ENCODE measurements at regions not wholly inside any gene's neighbourhood (a gene's known extent, or its start where the extent isn't known, plus 50 kb on each side); places are given as distances from the start of the nearest gene placed in this dataset.
"Not testable (repeated sequence)": the region's sequence is repeated elsewhere in the genome, so short reads cannot be mapped to it uniquely, and the experiment has no call there.

- H3K27me3 ChIP-seq (replicated peaks; ENCODE audit: control insufficient read depth, insufficient read depth, low read length), result no peaks in the 10 kb centered on the region
- no peaks in the 10 kb centered on the region for H3K4me1 ChIP-seq (ENCODE audit: control insufficient read depth, insufficient read depth, low read length)
- H3K36me3 ChIP-seq (ENCODE audit: control insufficient read depth, insufficient read depth, low read length, severe bottlenecking), result no peaks in the 10 kb centered on the region
- no peak overlapping the region for H3K4me3 ChIP-seq (ENCODE audit: low read length)
- H3K9ac ChIP-seq (ENCODE audit: low read length), result no peak overlapping the region
- no peaks in the 10 kb centered on the region for H3K9me3 ChIP-seq (ENCODE audit: control insufficient read depth, low read length)
- DNase-seq (ENCODE audit: low read depth), result no peak
These were observed 1233.6 kb upstream of the TMEFF2 start for GRCh38 chr2:193428336-193428818.

DNA sequence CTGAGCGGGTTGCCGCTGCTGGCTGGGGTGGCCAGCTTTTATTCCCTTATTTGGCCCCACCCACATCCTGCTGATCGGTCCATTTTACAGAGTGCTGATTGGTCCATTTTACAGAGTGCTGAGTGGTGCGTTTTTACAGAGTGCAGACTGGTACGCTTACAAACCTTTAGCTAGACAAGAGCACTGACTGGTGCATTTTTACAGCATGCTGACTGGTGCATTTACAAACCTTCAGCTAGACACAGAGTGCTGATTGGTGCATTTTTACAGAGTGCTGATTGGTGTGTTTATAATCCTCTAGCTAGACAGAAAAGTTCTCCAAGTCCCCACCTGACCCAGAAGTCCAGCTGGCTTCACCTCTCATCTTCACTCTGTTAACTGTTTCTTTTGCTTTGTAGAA is 1217.6 kb upstream of the TMEFF2 start:
- not testable (repeated sequence) for H3K27me3 ChIP-seq (replicated peaks; ENCODE audit: control insufficient read depth, insufficient read depth, low read length); H3K9ac ChIP-seq (ENCODE audit: low read length); DNase-seq (ENCODE audit: low read depth); H3K36me3 ChIP-seq (ENCODE audit: control insufficient read depth, insufficient read depth, low read length, severe bottlenecking); H3K4me1 ChIP-seq (ENCODE audit: control insufficient read depth, insufficient read depth, low read length); H3K4me3 ChIP-seq (ENCODE audit: low read length)
- H3K9me3 ChIP-seq (ENCODE audit: control insufficient read depth, low read length), result peaks cover 13% of the 10 kb centered on the region

DNA sequence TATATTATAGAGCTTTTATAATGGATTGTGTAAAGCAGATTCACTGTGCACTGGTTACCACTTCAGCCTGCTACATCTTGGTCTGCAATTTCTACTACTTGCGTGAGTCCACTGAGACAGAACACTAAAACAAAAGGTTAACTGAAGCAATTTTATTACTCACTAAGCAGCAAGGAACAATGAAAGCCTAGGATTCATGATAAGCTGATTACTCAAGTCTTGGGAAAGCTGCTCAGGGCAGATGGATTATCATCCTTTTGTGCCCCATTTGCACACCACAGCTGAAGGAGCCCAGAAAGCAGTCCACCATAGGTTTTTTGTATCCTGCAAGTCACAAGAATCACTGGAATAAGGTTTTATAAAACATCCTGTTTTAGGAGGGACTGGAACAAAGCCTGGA is 1215.2 kb upstream of the TMEFF2 start:
- H3K36me3 ChIP-seq (ENCODE audit: control insufficient read depth, insufficient read depth, low read length, severe bottlenecking), result no peaks in the 10 kb centered on the region
- no peaks in the 10 kb centered on the region for H3K4me1 ChIP-seq (ENCODE audit: control insufficient read depth, insufficient read depth, low read length)
- H3K4me3 ChIP-seq (ENCODE audit: low read length), result no peak overlapping the region
- H3K9me3 ChIP-seq (ENCODE audit: control insufficient read depth, low read length), result no peaks in the 10 kb centered on the region
- no peak for DNase-seq (ENCODE audit: low read depth)
- H3K9ac ChIP-seq (ENCODE audit: low read length), result no peak overlapping the region
- no peaks in the 10 kb centered on the region for H3K27me3 ChIP-seq (replicated peaks; ENCODE audit: control insufficient read depth, insufficient read depth, low read length)

DNA sequence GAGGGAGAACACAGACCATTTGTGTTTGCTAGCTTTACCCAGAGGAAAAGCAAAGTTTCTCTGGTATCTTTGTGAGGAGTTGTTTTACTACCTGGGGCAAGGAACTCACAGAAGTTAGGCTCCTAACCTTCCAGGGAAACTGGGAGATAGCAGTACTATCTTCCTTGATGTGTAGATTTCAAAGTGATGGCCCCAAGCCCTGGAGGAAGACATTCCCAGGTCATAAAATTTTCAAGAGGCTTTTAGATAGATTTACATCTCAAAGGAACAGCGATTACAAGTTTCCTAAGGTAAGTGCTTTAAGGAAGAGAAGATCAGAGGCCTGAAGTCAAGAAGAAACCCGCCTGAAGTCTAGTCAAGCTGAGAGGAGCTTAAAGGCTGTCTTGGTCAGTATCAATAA is 1187.8 kb upstream of the TMEFF2 start:
- H3K36me3 ChIP-seq (ENCODE audit: control insufficient read depth, insufficient read depth, low read length, severe bottlenecking), result no peaks in the 10 kb centered on the region
- no peaks in the 10 kb centered on the region for H3K4me1 ChIP-seq (ENCODE audit: control insufficient read depth, insufficient read depth, low read length)
- no peaks in the 10 kb centered on the region for H3K27me3 ChIP-seq (replicated peaks; ENCODE audit: control insufficient read depth, insufficient read depth, low read length)
- H3K4me3 ChIP-seq (ENCODE audit: low read length), result no peak overlapping the region
- no peak overlapping the region for H3K9ac ChIP-seq (ENCODE audit: low read length)
- H3K9me3 ChIP-seq (ENCODE audit: control insufficient read depth, low read length), result no peaks in the 10 kb centered on the region
- no peak for DNase-seq (ENCODE audit: low read depth)

- Histone ChIP-seq H3K4me1 (ENCODE audit: control insufficient read depth, insufficient read depth, low read length) (no peaks in the 10 kb centered on the region), H3K9me3 (ENCODE audit: control insufficient read depth, low read length) (no peaks in the 10 kb centered on the region), H3K27me3 (replicated peaks; ENCODE audit: control insufficient read depth, insufficient read depth, low read length) (no peaks in the 10 kb centered on the region), H3K9ac (ENCODE audit: low read length) (no peak overlapping the region), H3K36me3 (ENCODE audit: control insufficient read depth, insufficient read depth, low read length, severe bottlenecking) (no peaks in the 10 kb centered on the region), H3K4me3 (ENCODE audit: low read length) (no peak overlapping the region)
- DNase-seq (ENCODE audit: low read depth), result no peak
These were observed 1183.1 kb upstream of the TMEFF2 start for GRCh38 chr2:193377789-193378188.

GRCh38 chr2:193373120-193373519 is 1178.4 kb upstream of the TMEFF2 start:
- H3K4me3 ChIP-seq (ENCODE audit: low read length), result no peak overlapping the region
- no peaks in the 10 kb centered on the region for H3K4me1 ChIP-seq (ENCODE audit: control insufficient read depth, insufficient read depth, low read length)
- no peaks in the 10 kb centered on the region for H3K36me3 ChIP-seq (ENCODE audit: control insufficient read depth, insufficient read depth, low read length, severe bottlenecking)
- no peaks in the 10 kb centered on the region for H3K27me3 ChIP-seq (replicated peaks; ENCODE audit: control insufficient read depth, insufficient read depth, low read length)
- no peaks in the 10 kb centered on the region for H3K9me3 ChIP-seq (ENCODE audit: control insufficient read depth, low read length)
- H3K9ac ChIP-seq (ENCODE audit: low read length), result no peak overlapping the region
- DNase-seq (ENCODE audit: low read depth), result no peak

DNA sequence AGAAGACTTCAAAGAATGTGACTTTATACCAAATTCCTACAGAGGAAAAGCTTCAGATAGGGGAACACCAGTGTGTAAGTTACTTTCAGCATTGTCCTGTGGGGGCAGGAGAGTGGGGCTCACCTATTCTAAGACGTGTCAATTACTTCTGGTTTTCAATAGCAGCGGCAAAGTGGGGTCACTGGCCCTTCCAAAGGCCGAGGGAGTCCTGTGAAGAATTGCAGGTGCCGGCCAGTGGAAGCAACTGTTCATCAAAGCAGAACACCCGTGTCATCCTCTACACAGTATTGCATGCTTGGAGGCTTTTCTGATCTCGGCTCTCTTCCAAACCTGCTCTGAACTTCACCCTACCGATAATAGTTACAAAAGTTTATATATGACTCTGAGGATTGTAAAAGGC is 1176.5 kb upstream of the TMEFF2 start:
- no peak for DNase-seq (ENCODE audit: low read depth)

GRCh38 chr2:193368615-193369014 is 1173.9 kb upstream of the TMEFF2 start:
- Histone ChIP-seq H3K4me3 (ENCODE audit: low read length) (no peak overlapping the region), H3K36me3 (ENCODE audit: control insufficient read depth, insufficient read depth, low read length, severe bottlenecking) (no peaks in the 10 kb centered on the region), H3K4me1 (ENCODE audit: control insufficient read depth, insufficient read depth, low read length) (no peaks in the 10 kb centered on the region), H3K9ac (ENCODE audit: low read length) (no peak overlapping the region), H3K27me3 (replicated peaks; ENCODE audit: control insufficient read depth, insufficient read depth, low read length) (no peaks in the 10 kb centered on the region), H3K9me3 (ENCODE audit: control insufficient read depth, low read length) (no peaks in the 10 kb centered on the region)
- DNase-seq (ENCODE audit: low read depth), result no peak

More for the DNA sequence above, 1176.5 kb upstream of the TMEFF2 start:
- H3K9ac ChIP-seq (ENCODE audit: low read length), result no peak overlapping the region
- H3K4me3 ChIP-seq (ENCODE audit: low read length), result no peak overlapping the region
- no peaks in the 10 kb centered on the region for H3K36me3 ChIP-seq (ENCODE audit: control insufficient read depth, insufficient read depth, low read length, severe bottlenecking)
- H3K27me3 ChIP-seq (replicated peaks; ENCODE audit: control insufficient read depth, insufficient read depth, low read length), result no peaks in the 10 kb centered on the region
- no peaks in the 10 kb centered on the region for H3K9me3 ChIP-seq (ENCODE audit: control insufficient read depth, low read length)
- no peaks in the 10 kb centered on the region for H3K4me1 ChIP-seq (ENCODE audit: control insufficient read depth, insufficient read depth, low read length)

GRCh38 chr2:193357508-193357907 is 1162.8 kb upstream of the TMEFF2 start:
- Histone ChIP-seq H3K9ac (ENCODE audit: low read length) (no peak overlapping the region), H3K36me3 (ENCODE audit: control insufficient read depth, insufficient read depth, low read length, severe bottlenecking) (no peaks in the 10 kb centered on the region), H3K4me1 (ENCODE audit: control insufficient read depth, insufficient read depth, low read length) (no peaks in the 10 kb centered on the region), H3K9me3 (ENCODE audit: control insufficient read depth, low read length) (no peaks in the 10 kb centered on the region), H3K27me3 (replicated peaks; ENCODE audit: control insufficient read depth, insufficient read depth, low read length) (no peaks in the 10 kb centered on the region), H3K4me3 (ENCODE audit: low read length) (no peak overlapping the region)
- DNase-seq (ENCODE audit: low read depth), result no peak

- H3K9ac ChIP-seq (ENCODE audit: low read length); H3K4me1 ChIP-seq (ENCODE audit: control insufficient read depth, insufficient read depth, low read length); H3K9me3 ChIP-seq (ENCODE audit: control insufficient read depth, low read length); H3K27me3 ChIP-seq (replicated peaks; ENCODE audit: control insufficient read depth, insufficient read depth, low read length); H3K4me3 ChIP-seq (ENCODE audit: low read length); DNase-seq (ENCODE audit: low read depth); H3K36me3 ChIP-seq (ENCODE audit: control insufficient read depth, insufficient read depth, low read length, severe bottlenecking): not testable (repeated sequence)
These were observed 1158.0 kb upstream of the TMEFF2 start for GRCh38 chr2:193352665-193353242.

GRCh38 chr2:193350509-193350908 is 1155.8 kb upstream of the TMEFF2 start:
- no peaks in the 10 kb centered on the region for H3K36me3 ChIP-seq (ENCODE audit: control insufficient read depth, insufficient read depth, low read length, severe bottlenecking)
- no peaks in the 10 kb centered on the region for H3K9me3 ChIP-seq (ENCODE audit: control insufficient read depth, low read length)
- DNase-seq (ENCODE audit: low read depth), result no peak
- no peak overlapping the region for H3K9ac ChIP-seq (ENCODE audit: low read length)
- no peaks in the 10 kb centered on the region for H3K27me3 ChIP-seq (replicated peaks; ENCODE audit: control insufficient read depth, insufficient read depth, low read length)
- no peaks in the 10 kb centered on the region for H3K4me1 ChIP-seq (ENCODE audit: control insufficient read depth, insufficient read depth, low read length)
- H3K4me3 ChIP-seq (ENCODE audit: low read length), result no peak overlapping the region

DNA sequence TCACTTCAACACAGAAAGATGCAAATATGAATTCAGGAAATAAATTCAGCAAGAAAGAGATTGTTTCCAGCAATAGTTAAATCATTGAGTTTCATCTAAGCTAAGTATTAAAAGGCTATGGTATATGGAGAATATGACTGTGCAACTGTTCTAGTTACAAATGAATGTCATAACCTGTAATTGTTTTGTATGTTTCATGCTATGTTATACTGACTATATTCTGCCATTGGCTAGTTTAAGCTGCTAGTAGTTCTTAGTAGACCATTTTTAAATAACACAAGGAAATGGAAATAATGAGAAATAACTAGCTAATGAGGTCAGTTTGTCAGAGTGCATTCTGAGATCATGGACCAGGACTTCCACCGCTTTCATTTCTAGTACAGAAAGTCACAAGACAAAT is 1154.9 kb upstream of the TMEFF2 start:
- H3K4me3 ChIP-seq (ENCODE audit: low read length), result no peak overlapping the region
- H3K4me1 ChIP-seq (ENCODE audit: control insufficient read depth, insufficient read depth, low read length), result no peaks in the 10 kb centered on the region
- DNase-seq (ENCODE audit: low read depth), result no peak
- no peaks in the 10 kb centered on the region for H3K27me3 ChIP-seq (replicated peaks; ENCODE audit: control insufficient read depth, insufficient read depth, low read length)
- H3K9me3 ChIP-seq (ENCODE audit: control insufficient read depth, low read length), result no peaks in the 10 kb centered on the region
- H3K36me3 ChIP-seq (ENCODE audit: control insufficient read depth, insufficient read depth, low read length, severe bottlenecking), result no peaks in the 10 kb centered on the region
- H3K9ac ChIP-seq (ENCODE audit: low read length), result no peak overlapping the region
